ENCODE measurements at regions not wholly inside any gene's neighbourhood (a gene's known extent, or its start where the extent isn't known, plus 50 kb on each side); places are given as distances from the start of the nearest gene placed in this dataset.

DNA sequence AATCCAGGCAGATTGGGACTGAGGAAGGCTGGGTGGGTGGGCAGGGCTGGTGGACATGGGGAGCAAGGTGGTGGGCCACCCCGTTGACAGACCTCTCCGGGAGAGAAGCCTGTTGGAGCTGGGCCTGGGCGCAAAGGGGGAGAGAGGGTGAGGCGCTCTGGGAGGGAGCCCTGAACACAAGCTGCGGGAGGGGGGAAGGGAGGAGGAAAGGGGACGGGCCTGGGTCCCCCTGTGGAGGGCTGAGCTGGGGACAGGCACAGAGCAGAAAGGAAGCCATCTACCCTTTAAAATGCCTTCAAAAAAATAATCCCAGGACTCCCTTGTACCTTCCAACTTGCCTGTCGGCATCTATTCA is 161.8 kb downstream of the PSMG1 start:
- no peak for ATAC-seq
- TF ChIP-seq, protein P1, sequence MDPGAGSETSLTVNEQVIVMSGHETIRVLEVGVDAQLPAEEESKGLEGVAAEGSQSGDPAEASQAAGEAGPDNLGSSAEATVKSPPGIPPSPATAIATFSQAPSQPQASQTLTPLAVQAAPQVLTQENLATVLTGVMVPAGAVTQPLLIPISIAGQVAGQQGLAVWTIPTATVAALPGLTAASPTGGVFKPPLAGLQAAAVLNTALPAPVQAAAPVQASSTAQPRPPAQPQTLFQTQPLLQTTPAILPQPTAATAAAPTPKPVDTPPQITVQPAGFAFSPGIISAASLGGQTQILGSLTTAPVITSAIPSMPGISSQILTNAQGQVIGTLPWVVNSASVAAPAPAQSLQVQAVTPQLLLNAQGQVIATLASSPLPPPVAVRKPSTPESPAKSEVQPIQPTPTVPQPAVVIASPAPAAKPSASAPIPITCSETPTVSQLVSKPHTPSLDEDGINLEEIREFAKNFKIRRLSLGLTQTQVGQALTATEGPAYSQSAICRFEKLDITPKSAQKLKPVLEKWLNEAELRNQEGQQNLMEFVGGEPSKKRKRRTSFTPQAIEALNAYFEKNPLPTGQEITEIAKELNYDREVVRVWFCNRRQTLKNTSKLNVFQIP (CRISPR knock-in tag; IDR thresholded peaks at IDR 0.05; ENCODE audit: borderline replicate concordance, low read depth) = no peak
- no peak for TF ChIP-seq ZNF70 (CRISPR knock-in tag; IDR thresholded peaks at IDR 0.05)

DNA sequence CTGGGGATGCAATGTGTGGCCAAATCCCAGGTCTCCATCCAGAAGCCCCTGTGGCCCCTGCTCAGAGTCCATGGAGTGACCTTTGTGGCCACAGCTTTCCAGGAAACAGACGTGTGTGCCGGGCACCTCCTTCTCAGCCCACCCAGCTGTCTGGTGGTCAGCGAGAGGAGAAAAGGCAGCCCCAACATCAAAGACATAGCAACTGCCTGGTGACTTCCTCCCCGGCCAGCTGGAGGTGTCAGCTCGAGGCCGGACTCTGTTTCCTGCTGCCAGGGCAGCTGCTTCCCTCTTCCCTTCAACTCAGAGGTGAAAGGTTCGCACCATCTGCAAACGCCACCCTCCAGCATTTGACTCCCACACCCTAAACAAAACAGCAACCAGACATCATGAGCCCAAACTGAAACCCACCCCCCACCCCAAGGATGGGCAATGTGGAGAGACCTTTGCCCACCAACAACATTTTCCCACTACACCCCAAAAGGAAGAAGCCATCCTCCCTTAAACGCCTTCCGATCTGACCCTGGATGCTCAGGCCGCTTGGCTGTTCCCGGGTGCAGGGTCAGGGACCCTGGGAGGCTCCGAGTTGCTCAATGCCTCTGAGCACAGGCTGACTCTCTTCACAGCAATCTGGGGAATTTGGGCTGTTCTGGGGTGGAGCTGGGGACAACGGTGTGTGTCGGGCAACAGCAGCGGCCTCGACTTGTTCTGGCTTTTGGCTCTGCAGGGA is 162.3 kb downstream of the PSMG1 start:
- peak; percentile 14; the same call in 1 of the 3 replicates for ATAC-seq
- no peak for TF ChIP-seq GLIS3 (CRISPR knock-in tag; IDR thresholded peaks at IDR 0.05)

DNA sequence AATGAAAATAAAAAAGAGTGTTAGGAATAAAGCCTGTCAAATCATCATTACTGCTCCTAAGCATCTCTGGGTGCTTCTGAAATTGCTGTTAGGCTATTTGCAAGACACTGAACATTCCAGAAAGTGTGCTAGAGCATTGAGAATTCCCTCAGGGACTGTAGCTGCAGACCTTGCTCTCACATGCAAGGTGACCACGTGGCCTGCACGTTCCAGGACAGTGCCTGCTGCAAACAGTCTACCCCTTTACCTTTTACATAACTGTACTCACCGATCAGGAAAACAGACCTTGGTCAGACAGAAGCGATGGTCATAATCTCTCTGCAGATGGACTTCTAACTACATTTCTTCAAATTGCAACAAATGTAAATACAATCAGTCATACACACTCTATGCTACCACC is 164.5 kb downstream of the PSMG1 start:
- TF ChIP-seq ZFP3 (CRISPR knock-in tag; IDR thresholded peaks at IDR 0.05) (no peak), OSR1 (CRISPR knock-in tag; IDR thresholded peaks at IDR 0.05) (no peak)
- no peak for ATAC-seq

DNA sequence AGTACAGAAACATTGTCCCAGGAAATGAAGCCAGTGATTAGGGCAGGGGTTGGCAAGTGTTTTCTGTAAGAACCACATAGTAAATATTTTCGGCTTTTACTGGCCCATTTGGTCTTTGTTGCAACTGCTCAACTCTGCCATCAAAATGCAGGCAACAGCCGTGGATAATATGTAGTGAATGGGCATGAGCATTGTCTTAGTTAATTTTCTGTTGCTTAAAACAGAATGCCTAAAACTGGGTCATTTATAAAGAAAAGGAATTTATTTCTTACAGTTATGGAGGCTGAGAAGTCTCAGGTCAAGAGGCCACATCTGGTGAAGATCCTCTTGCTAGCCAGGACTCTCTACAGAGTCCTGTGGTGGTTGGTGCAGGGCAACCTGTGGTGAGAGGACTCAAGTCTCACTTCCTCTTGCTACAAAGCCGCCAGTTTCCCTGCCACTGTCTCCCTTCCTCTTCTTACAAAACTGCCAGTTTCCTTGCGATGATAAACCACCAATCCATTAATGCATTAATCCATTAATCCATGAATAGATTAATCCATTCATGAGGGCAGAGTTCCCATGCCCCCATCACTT is 166.4 kb downstream of the PSMG1 start:
- peak; percentile 77 for ATAC-seq
- no peak for TF ChIP-seq ISL1 (CRISPR knock-in tag; IDR thresholded peaks at IDR 0.05)
- no peak for TF ChIP-seq ZNF70 (CRISPR knock-in tag; IDR thresholded peaks at IDR 0.05)
- no peak for TF ChIP-seq GLIS3 (CRISPR knock-in tag; IDR thresholded peaks at IDR 0.05)
- TF ChIP-seq, protein P2, sequence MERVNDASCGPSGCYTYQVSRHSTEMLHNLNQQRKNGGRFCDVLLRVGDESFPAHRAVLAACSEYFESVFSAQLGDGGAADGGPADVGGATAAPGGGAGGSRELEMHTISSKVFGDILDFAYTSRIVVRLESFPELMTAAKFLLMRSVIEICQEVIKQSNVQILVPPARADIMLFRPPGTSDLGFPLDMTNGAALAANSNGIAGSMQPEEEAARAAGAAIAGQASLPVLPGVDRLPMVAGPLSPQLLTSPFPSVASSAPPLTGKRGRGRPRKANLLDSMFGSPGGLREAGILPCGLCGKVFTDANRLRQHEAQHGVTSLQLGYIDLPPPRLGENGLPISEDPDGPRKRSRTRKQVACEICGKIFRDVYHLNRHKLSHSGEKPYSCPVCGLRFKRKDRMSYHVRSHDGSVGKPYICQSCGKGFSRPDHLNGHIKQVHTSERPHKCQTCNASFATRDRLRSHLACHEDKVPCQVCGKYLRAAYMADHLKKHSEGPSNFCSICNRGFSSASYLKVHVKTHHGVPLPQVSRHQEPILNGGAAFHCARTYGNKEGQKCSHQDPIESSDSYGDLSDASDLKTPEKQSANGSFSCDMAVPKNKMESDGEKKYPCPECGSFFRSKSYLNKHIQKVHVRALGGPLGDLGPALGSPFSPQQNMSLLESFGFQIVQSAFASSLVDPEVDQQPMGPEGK (CRISPR knock-in tag; IDR thresholded peaks at IDR 0.05; ENCODE audit: borderline replicate concordance) = no peak
- no peak for TF ChIP-seq ZNF8 (CRISPR knock-in tag; IDR thresholded peaks at IDR 0.05)
- TF ChIP-seq OSR1 (CRISPR knock-in tag; IDR thresholded peaks at IDR 0.05) = no peak
- no peak for TF ChIP-seq ESRRG (CRISPR knock-in tag; IDR thresholded peaks at IDR 0.05)
- TF ChIP-seq BACH2 (CRISPR knock-in tag; IDR thresholded peaks at IDR 0.05; ENCODE audit: borderline replicate concordance) = no peak
- TF ChIP-seq TOX (CRISPR knock-in tag; IDR thresholded peaks at IDR 0.05; ENCODE audit: borderline replicate concordance) = no peak

DNA sequence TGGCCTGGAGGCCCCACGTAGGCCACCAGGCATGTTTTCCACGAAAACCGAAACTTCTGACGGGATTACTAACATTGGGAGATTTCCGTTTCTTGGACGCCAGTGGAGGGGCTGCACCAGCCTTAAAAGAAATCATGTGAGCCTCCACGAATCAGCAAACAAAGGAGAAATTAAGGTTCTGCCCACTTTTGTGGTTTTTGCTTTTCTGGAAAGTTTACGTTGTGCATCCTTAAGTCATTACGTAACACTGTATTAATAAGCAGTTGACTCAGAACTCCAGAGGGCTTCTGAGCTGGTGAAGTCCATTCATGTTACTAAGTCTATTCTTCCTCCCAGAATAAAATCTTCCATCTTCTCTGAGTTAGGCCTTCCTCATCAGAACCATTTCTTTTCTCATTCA is 168.5 kb downstream of the PSMG1 start:
- no peak for TF ChIP-seq ZNF8 (CRISPR knock-in tag; IDR thresholded peaks at IDR 0.05)
- TF ChIP-seq BACH2 (CRISPR knock-in tag; IDR thresholded peaks at IDR 0.05; ENCODE audit: borderline replicate concordance) = no peak
- no peak for TF ChIP-seq ZFP30 (CRISPR knock-in tag; IDR thresholded peaks at IDR 0.05)
- no peak for TF ChIP-seq ESRRG (CRISPR knock-in tag; IDR thresholded peaks at IDR 0.05)
- no peak for TF ChIP-seq OSR1 (CRISPR knock-in tag; IDR thresholded peaks at IDR 0.05)
- TF ChIP-seq ZNF70 (CRISPR knock-in tag; IDR thresholded peaks at IDR 0.05) = no peak
- TF ChIP-seq, protein P2 (CRISPR knock-in tag; IDR thresholded peaks at IDR 0.05; ENCODE audit: borderline replicate concordance) = no peak
- TF ChIP-seq ISL1 (CRISPR knock-in tag; IDR thresholded peaks at IDR 0.05) = no peak
- TF ChIP-seq CSDC2 (CRISPR knock-in tag; IDR thresholded peaks at IDR 0.05) = no peak
- no peak for TF ChIP-seq TCF4 (CRISPR knock-in tag; IDR thresholded peaks at IDR 0.05; ENCODE audit: borderline replicate concordance)
- TF ChIP-seq, protein P3, sequence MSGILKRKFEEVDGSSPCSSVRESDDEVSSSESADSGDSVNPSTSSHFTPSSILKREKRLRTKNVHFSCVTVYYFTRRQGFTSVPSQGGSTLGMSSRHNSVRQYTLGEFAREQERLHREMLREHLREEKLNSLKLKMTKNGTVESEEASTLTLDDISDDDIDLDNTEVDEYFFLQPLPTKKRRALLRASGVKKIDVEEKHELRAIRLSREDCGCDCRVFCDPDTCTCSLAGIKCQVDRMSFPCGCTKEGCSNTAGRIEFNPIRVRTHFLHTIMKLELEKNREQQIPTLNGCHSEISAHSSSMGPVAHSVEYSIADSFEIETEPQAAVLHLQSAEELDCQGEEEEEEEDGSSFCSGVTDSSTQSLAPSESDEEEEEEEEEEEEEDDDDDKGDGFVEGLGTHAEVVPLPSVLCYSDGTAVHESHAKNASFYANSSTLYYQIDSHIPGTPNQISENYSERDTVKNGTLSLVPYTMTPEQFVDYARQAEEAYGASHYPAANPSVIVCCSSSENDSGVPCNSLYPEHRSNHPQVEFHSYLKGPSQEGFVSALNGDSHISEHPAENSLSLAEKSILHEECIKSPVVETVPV (CRISPR knock-in tag; IDR thresholded peaks at IDR 0.05) = no peak
- TF ChIP-seq, protein P1 (CRISPR knock-in tag; IDR thresholded peaks at IDR 0.05; ENCODE audit: borderline replicate concordance, low read depth) = no peak
- TF ChIP-seq, protein P4, sequence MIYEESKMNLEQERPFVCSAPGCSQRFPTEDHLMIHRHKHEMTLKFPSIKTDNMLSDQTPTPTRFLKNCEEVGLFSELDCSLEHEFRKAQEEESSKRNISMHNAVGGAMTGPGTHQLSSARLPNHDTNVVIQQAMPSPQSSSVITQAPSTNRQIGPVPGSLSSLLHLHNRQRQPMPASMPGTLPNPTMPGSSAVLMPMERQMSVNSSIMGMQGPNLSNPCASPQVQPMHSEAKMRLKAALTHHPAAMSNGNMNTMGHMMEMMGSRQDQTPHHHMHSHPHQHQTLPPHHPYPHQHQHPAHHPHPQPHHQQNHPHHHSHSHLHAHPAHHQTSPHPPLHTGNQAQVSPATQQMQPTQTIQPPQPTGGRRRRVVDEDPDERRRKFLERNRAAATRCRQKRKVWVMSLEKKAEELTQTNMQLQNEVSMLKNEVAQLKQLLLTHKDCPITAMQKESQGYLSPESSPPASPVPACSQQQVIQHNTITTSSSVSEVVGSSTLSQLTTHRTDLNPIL (CRISPR knock-in tag; IDR thresholded peaks at IDR 0.05; ENCODE audit: low read depth) = no peak
- peak; percentile 83 for ATAC-seq
